GM23338 (cell line): ENCODE measurements at regions not wholly inside any gene's neighbourhood (a gene's known extent, or its start where the extent isn't known, plus 50 kb on each side); places are given as distances from the start of the nearest gene placed in this dataset.

Experiments used
- ATAC-seq: fragments of 200-7000 bp; cut with Tn5 transposase; 3 replicates; pipeline ENCODE4 v1.9.1; 2020
- DNase-seq: peaks from one replicate; pipeline ENCODE4 v3.0.0-alpha.2; 2015; ENCODE audit warnings: low spot score
- H2AFZ ChIP-seq: fragments of 200-600 bp; sonication (generic); 2 replicates; pipeline ENCODE4 v1.8.0; 2016; ENCODE audit warnings: antibody characterized with exemption, mild to moderate bottlenecking, moderate library complexity
- H3F3A ChIP-seq: fragments of 200-600 bp; sonication (generic); replicated peaks from 2 replicates; pipeline ENCODE4 v1.8.0; 2017; ENCODE audit warnings: antibody characterized with exemption, mixed run types, low read depth
- H3K27ac ChIP-seq: fragments of 200-600 bp; sonication (generic); 2 replicates; pipeline ENCODE4 v1.6.1; 2016; ENCODE audit warnings: low read depth
- H3K27me3 ChIP-seq: fragments of 200-600 bp; sonication (generic); 2 replicates; pipeline ENCODE4 v1.8.0; 2016; ENCODE audit warnings: mild to moderate bottlenecking, mixed run types, moderate library complexity; ENCODE audit not compliant: insufficient read depth
- H3K36me3 ChIP-seq: fragments of 200-600 bp; sonication (generic); 2 replicates; pipeline ENCODE4 v1.8.0; 2016; ENCODE audit warnings: mild to moderate bottlenecking; ENCODE audit not compliant: insufficient read depth
- H3K4me1 ChIP-seq: fragments of 200-600 bp; sonication (generic); 2 replicates; pipeline ENCODE4 v1.8.0; 2016; ENCODE audit warnings: mild to moderate bottlenecking, moderate library complexity; ENCODE audit not compliant: insufficient read depth
- H3K4me2 ChIP-seq: fragments of 200-600 bp; sonication (generic); 2 replicates; pipeline ENCODE4 v1.7.1; 2017; ENCODE audit warnings: mixed run types
- H3K4me3 ChIP-seq: fragments of 200-600 bp; sonication (generic); 2 replicates; pipeline ENCODE4 v1.6.1; 2016; ENCODE audit warnings: mixed run types
- H3K79me2 ChIP-seq: fragments of 200-600 bp; sonication (generic); replicated peaks from 2 replicates; pipeline ENCODE4 v1.8.0; 2017; ENCODE audit warnings: mild to moderate bottlenecking; ENCODE audit not compliant: insufficient read depth
- H3K9me2 ChIP-seq: fragments of 200-600 bp; sonication (generic); 2 replicates; pipeline ENCODE4 v1.8.0; 2017; ENCODE audit not compliant: insufficient read depth
- H4K20me1 ChIP-seq: fragments of 200-600 bp; sonication (generic); replicated peaks from 2 replicates; pipeline ENCODE4 v1.8.0; 2017; ENCODE audit warnings: mild to moderate bottlenecking; ENCODE audit not compliant: insufficient read depth
- H3K27ac Mint-ChIP-seq: 2 replicates; pipeline ENCODE4 v1.8.0; 2020; ENCODE audit warnings: inconsistent platforms, mild to moderate bottlenecking, moderate library complexity, mixed read lengths
- H3K27me3 Mint-ChIP-seq: 3 replicates; pipeline ENCODE4 v1.8.0; 2022; ENCODE audit warnings: low read depth, mild to moderate bottlenecking, moderate library complexity, mixed read lengths, inconsistent platforms; ENCODE audit not compliant: insufficient read depth, poor library complexity
- H3K36me3 Mint-ChIP-seq: 3 replicates; pipeline ENCODE4 v1.8.0; 2021; ENCODE audit warnings: low read depth, mild to moderate bottlenecking, inconsistent platforms, moderate library complexity, mixed read lengths
- H3K4me1 Mint-ChIP-seq: 3 replicates; pipeline ENCODE4 v1.8.0; 2020; ENCODE audit warnings: mild to moderate bottlenecking, inconsistent platforms, mixed read lengths
- H3K4me3 Mint-ChIP-seq: 3 replicates; pipeline ENCODE4 v1.8.0; 2021; ENCODE audit warnings: moderate library complexity, mild to moderate bottlenecking, inconsistent platforms, mixed read lengths
- H3K9me3 Mint-ChIP-seq: 3 replicates; pipeline ENCODE4 v1.8.0; 2020; ENCODE audit warnings: moderate library complexity, mild to moderate bottlenecking, inconsistent platforms, mixed read lengths
- CREB1 ChIP-seq: fragments of 250-450 bp; sonication (Bioruptor Pico); IDR thresholded peaks from 2 replicates; pipeline ENCODE4 v1.5.0; 2020; ENCODE audit warnings: low read depth, mild to moderate bottlenecking, moderate library complexity
- EZH2 ChIP-seq: fragments of 200-600 bp; sonication (generic); IDR thresholded peaks from one replicate; pipeline ENCODE4 v1.8.0; 2017; ENCODE audit warnings: antibody characterized with exemption, mild to moderate bottlenecking, low read depth; ENCODE audit not compliant: unreplicated experiment
- EZH2phosphoT487 ChIP-seq: fragments of 200-600 bp; sonication (generic); IDR thresholded peaks from one replicate; pipeline ENCODE4 v1.8.1; 2018; ENCODE audit warnings: antibody characterized with exemption; ENCODE audit not compliant: unreplicated experiment
- JUNB ChIP-seq: IDR thresholded peaks from one replicate; pipeline ENCODE4 v1.6.1; 2016; ENCODE audit warnings: antibody characterized with exemption; ENCODE audit not compliant: unreplicated experiment
- POLR2AphosphoS5 ChIP-seq: IDR thresholded peaks from 2 replicates; pipeline ENCODE4 v1.6.1; 2016; ENCODE audit warnings: antibody characterized with exemption, low read depth
- ZNF331 ChIP-seq: fragments of 250-450 bp; sonication (Bioruptor Pico); IDR thresholded peaks from 2 replicates; pipeline ENCODE4 v1.5.0; 2020; ENCODE audit warnings: low read depth, mild to moderate bottlenecking, moderate library complexity
- TF ChIP-seq, protein P1 (sequence below): IDR thresholded peaks from 2 replicates; pipeline ENCODE4 v1.6.1; 2016; ENCODE audit warnings: antibody characterized with exemption
- TF ChIP-seq, protein P2 (sequence below): fragments of 250-450 bp; sonication (Bioruptor Pico); IDR thresholded peaks from 2 replicates; pipeline ENCODE4 v1.5.0; 2020; ENCODE audit warnings: mild to moderate bottlenecking, moderate library complexity
- TF ChIP-seq, protein P3 (sequence below): IDR thresholded peaks from one replicate; pipeline ENCODE4 v1.6.1; 2018; ENCODE audit warnings: antibody characterized with exemption; ENCODE audit not compliant: unreplicated experiment

DNA sequence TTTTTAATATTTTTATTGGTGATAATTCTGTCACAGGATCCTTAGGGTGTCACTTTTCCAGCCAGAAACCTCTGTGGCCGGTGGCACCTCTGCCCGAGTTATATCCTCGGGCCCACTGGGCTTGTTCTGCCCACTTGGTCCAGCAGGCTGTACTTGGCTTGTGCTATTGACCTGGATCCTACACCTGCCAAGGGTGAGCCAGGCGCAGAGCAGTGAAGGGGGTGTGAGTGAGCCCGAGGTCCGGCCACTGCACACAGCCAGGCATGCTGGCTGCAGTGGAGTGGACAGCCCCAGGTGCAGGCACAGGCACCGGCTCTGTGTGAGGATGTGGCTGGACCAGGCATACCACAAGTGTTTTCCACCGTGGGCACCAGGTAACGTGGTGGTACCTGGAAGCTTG, 54.7 kb upstream of the NUDT6 start:
- Histone ChIP-seq H3F3A (no peaks in the 10 kb centered on the region), H3K9me2 (no peaks in the 10 kb centered on the region), H3K27ac (no peak overlapping the region), H3K4me2 (no peak overlapping the region), H3K79me2 (no peaks in the 10 kb centered on the region; the same call in 1 of the 2 replicates), H3K4me1 (no peaks in the 10 kb centered on the region), H4K20me1 (no peaks in the 10 kb centered on the region), H3K36me3 (peaks cover 27% of the 10 kb centered on the region; the same call in 1 of the 2 replicates), H3K27me3 (no peaks in the 10 kb centered on the region), H2AFZ (no peak overlapping the region), H3K4me3 (no peak overlapping the region)
- H3K4me3 Mint-ChIP-seq, result no peak overlapping the region
- DNase-seq (no peak), ATAC-seq (no peak)
- no peak overlapping the region for H3K27ac Mint-ChIP-seq
- peaks cover 2% of the 10 kb centered on the region for H3K27me3 Mint-ChIP-seq
- TF ChIP-seq POLR2AphosphoS5, result no peak
- peaks cover 37% of the 10 kb centered on the region for H3K9me3 Mint-ChIP-seq
- no peaks in the 10 kb centered on the region for H3K4me1 Mint-ChIP-seq
- H3K36me3 Mint-ChIP-seq, result peaks cover 76% of the 10 kb centered on the region

- Histone ChIP-seq H3K79me2 (peaks cover 2% of the 10 kb centered on the region; the same call in 1 of the 2 replicates), H3K36me3 (peaks cover 28% of the 10 kb centered on the region; the same call in 1 of the 2 replicates), H3F3A (no peaks in the 10 kb centered on the region), H3K4me1 (no peaks in the 10 kb centered on the region), H3K27ac (no peak overlapping the region), H4K20me1 (no peaks in the 10 kb centered on the region), H2AFZ (no peak overlapping the region), H3K9me2 (no peaks in the 10 kb centered on the region), H3K27me3 (no peaks in the 10 kb centered on the region), H3K4me3 (no peak overlapping the region), H3K4me2 (no peak overlapping the region)
- H3K4me1 Mint-ChIP-seq, result no peaks in the 10 kb centered on the region
- H3K36me3 Mint-ChIP-seq, result peaks cover 76% of the 10 kb centered on the region
- DNase-seq, result no peak
- peaks cover 37% of the 10 kb centered on the region for H3K9me3 Mint-ChIP-seq
- H3K27ac Mint-ChIP-seq, result no peak overlapping the region
- H3K4me3 Mint-ChIP-seq, result no peak overlapping the region
- H3K27me3 Mint-ChIP-seq, result peaks cover 2% of the 10 kb centered on the region
- no peak for ATAC-seq
- TF ChIP-seq, protein P1, sequence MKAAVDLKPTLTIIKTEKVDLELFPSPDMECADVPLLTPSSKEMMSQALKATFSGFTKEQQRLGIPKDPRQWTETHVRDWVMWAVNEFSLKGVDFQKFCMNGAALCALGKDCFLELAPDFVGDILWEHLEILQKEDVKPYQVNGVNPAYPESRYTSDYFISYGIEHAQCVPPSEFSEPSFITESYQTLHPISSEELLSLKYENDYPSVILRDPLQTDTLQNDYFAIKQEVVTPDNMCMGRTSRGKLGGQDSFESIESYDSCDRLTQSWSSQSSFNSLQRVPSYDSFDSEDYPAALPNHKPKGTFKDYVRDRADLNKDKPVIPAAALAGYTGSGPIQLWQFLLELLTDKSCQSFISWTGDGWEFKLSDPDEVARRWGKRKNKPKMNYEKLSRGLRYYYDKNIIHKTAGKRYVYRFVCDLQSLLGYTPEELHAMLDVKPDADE, result no peak
- TF ChIP-seq ZNF331 (CRISPR knock-in tag), result no peak
- TF ChIP-seq POLR2AphosphoS5, result no peak
- TF ChIP-seq, protein P2, sequence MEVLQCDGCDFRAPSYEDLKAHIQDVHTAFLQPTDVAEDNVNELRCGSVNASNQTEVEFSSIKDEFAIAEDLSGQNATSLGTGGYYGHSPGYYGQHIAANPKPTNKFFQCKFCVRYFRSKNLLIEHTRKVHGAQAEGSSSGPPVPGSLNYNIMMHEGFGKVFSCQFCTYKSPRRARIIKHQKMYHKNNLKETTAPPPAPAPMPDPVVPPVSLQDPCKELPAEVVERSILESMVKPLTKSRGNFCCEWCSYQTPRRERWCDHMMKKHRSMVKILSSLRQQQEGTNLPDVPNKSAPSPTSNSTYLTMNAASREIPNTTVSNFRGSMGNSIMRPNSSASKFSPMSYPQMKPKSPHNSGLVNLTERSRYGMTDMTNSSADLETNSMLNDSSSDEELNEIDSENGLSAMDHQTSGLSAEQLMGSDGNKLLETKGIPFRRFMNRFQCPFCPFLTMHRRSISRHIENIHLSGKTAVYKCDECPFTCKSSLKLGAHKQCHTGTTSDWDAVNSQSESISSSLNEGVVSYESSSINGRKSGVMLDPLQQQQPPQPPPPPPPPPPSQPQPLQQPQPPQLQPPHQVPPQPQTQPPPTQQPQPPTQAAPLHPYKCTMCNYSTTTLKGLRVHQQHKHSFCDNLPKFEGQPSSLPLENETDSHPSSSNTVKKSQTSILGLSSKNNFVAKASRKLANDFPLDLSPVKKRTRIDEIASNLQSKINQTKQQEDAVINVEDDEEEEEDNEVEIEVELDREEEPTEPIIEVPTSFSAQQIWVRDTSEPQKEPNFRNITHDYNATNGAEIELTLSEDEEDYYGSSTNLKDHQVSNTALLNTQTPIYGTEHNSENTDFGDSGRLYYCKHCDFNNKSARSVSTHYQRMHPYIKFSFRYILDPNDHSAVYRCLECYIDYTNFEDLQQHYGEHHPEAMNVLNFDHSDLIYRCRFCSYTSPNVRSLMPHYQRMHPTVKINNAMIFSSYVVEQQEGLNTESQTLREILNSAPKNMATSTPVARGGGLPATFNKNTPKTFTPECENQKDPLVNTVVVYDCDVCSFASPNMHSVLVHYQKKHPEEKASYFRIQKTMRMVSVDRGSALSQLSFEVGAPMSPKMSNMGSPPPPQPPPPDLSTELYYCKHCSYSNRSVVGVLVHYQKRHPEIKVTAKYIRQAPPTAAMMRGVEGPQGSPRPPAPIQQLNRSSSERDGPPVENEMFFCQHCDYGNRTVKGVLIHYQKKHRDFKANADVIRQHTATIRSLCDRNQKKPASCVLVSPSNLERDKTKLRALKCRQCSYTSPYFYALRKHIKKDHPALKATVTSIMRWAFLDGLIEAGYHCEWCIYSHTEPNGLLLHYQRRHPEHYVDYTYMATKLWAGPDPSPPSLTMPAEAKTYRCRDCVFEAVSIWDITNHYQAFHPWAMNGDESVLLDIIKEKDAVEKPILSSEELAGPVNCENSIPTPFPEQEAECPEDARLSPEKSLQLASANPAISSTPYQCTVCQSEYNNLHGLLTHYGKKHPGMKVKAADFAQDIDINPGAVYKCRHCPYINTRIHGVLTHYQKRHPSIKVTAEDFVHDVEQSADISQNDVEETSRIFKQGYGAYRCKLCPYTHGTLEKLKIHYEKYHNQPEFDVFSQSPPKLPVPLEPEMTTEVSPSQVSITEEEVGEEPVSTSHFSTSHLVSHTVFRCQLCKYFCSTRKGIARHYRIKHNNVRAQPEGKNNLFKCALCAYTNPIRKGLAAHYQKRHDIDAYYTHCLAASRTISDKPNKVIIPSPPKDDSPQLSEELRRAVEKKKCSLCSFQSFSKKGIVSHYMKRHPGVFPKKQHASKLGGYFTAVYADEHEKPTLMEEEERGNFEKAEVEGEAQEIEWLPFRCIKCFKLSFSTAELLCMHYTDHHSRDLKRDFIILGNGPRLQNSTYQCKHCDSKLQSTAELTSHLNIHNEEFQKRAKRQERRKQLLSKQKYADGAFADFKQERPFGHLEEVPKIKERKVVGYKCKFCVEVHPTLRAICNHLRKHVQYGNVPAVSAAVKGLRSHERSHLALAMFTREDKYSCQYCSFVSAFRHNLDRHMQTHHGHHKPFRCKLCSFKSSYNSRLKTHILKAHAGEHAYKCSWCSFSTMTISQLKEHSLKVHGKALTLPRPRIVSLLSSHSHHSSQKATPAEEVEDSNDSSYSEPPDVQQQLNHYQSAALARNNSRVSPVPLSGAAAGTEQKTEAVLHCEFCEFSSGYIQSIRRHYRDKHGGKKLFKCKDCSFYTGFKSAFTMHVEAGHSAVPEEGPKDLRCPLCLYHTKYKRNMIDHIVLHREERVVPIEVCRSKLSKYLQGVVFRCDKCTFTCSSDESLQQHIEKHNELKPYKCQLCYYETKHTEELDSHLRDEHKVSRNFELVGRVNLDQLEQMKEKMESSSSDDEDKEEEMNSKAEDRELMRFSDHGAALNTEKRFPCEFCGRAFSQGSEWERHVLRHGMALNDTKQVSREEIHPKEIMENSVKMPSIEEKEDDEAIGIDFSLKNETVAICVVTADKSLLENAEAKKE (CRISPR knock-in tag), result no peak
- no peak for TF ChIP-seq CREB1
- no peak for TF ChIP-seq JUNB
- no peak for TF ChIP-seq EZH2
- no peak for TF ChIP-seq EZH2phosphoT487
- TF ChIP-seq, protein P3, sequence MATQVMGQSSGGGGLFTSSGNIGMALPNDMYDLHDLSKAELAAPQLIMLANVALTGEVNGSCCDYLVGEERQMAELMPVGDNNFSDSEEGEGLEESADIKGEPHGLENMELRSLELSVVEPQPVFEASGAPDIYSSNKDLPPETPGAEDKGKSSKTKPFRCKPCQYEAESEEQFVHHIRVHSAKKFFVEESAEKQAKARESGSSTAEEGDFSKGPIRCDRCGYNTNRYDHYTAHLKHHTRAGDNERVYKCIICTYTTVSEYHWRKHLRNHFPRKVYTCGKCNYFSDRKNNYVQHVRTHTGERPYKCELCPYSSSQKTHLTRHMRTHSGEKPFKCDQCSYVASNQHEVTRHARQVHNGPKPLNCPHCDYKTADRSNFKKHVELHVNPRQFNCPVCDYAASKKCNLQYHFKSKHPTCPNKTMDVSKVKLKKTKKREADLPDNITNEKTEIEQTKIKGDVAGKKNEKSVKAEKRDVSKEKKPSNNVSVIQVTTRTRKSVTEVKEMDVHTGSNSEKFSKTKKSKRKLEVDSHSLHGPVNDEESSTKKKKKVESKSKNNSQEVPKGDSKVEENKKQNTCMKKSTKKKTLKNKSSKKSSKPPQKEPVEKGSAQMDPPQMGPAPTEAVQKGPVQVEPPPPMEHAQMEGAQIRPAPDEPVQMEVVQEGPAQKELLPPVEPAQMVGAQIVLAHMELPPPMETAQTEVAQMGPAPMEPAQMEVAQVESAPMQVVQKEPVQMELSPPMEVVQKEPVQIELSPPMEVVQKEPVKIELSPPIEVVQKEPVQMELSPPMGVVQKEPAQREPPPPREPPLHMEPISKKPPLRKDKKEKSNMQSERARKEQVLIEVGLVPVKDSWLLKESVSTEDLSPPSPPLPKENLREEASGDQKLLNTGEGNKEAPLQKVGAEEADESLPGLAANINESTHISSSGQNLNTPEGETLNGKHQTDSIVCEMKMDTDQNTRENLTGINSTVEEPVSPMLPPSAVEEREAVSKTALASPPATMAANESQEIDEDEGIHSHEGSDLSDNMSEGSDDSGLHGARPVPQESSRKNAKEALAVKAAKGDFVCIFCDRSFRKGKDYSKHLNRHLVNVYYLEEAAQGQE, result no peak
Measured at GRCh38 chr4:122978109-122978508, 55.7 kb upstream of the NUDT6 start.
